HG03469 (cell line): ENCODE measurements at regions not wholly inside any gene's neighbourhood (a gene's known extent, or its start where the extent isn't known, plus 50 kb on each side); places are given as distances from the start of the nearest gene placed in this dataset.

Source experiments
- ATAC-seq: cut with Tn5 transposase; IDR thresholded peaks from one replicate; pipeline ENCODE4 v1.9.1; 2021; ENCODE audit warnings: mild to moderate bottlenecking, moderate library complexity, moderate number of reproducible peaks; ENCODE audit not compliant: unreplicated experiment

DNA sequence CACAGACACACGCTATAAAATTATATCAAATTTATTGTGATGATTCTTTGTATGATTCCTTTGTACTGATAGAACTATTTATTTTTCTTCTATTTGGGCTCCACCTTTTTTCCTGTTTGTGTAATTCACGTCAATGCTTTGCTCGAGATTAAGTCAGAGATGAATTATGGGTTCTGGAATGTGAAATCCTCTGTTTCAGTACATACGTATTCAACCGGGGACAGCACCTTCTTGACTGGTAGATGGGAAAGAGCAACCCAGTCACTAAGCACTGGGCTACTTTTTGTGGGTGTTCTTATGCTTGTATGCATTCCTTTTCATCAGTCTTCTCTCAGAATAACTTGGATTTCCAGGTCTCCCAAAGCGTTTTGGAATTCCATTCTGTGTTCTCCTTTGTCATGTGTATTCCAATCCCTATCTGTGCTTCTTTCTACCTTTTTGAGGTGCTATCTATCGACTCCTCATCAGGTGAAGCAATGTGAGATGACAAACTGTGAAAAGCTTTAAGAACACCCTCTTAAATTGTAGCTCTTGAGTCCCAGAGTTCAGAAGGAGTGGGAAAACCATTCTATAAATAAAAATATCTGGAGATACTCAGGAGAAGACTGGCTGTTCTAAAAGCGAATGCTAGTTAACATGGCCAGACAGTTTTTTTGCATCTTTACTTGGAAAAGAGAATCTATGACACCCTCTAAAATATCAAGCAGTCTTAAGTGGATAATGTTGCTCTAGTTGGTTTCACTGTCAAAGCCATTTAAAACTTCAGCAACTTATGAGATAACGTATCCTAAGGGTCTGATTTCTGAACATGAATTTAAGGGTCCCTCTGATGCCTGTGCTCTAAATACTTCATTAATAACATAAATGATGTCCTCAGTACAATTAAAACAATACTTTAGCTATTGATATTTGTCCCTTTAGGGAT is 197.7 kb upstream of the PREP start:
- no peak for ATAC-seq

DNA sequence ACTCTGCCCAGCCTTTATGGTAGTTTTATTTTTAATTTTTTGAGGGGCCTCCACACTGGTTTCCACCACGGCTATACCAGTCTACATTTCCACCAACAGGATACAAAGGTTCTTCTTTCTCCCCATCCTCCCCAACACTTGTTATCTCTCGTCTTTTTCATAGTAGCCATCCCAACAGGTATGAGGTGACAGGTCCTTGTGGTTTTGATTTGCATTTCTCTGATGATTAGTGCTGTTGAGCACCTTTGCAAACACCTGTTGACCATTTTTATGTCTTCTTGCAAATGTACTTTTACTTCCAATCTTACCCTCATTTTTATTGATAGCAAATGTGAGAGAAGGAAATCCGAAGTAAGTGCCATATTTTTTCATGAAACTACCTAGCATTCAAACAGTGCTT is 195.4 kb upstream of the PREP start:
- ATAC-seq = no peak

DNA sequence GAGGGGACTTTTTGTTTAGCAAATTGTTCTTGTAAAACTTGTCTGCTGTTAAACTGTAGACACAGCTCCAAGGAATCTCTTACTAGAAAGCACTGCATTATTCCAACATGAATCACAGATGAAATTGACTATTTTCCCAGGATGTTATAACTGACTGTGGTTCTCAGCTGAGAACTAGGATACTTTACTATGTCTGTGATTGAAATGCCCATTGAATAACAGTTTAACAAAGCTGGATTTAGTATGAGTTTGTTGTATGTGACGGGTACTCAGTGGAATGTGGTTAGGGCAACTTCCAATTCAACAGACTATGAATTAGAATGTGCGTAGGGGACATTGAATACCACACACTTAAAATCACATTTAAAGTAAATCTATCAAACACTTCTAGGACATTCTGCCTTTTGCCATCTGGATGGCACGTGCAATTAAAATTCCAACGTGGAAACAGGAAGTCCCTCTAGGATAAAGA is 193.4 kb upstream of the PREP start:
- no peak for ATAC-seq

DNA sequence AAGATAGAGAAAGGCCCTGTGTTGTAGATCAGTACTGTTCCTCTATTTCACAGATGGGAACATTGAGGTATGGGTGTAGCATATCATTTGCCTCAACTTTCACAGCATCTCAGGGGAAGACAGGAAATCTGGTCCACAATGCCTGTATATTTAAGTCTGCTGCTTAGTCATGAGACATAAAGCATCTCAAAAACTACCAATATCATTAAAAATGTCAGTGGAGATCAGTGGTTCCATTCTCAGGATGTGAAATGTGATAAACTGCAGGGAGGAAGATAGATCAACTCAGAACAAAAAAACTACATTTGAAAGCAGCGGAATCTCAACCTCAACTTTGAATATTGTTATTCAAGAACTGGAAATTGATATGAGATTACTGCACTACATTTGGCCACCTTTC is 192.9 kb upstream of the PREP start:
- ATAC-seq = no peak

DNA sequence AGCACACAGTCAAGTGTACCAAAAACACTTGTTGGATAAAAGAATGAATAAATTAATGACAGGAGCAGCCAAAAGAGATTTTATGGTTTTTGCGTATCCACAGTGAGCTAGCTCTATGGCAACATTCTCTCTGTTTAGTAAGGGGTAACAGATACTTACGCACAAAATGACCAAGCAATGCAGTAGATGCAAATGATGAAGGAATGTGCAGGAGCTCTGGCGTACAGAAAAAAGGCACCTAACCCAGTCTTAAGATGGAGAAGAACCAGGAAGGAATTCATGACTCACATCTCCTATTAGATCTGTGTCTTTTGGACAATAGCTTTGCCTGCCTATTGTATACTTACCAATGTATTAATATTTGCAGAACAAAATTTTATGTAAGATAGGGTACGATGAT is 191.9 kb upstream of the PREP start:
- no peak for ATAC-seq

DNA sequence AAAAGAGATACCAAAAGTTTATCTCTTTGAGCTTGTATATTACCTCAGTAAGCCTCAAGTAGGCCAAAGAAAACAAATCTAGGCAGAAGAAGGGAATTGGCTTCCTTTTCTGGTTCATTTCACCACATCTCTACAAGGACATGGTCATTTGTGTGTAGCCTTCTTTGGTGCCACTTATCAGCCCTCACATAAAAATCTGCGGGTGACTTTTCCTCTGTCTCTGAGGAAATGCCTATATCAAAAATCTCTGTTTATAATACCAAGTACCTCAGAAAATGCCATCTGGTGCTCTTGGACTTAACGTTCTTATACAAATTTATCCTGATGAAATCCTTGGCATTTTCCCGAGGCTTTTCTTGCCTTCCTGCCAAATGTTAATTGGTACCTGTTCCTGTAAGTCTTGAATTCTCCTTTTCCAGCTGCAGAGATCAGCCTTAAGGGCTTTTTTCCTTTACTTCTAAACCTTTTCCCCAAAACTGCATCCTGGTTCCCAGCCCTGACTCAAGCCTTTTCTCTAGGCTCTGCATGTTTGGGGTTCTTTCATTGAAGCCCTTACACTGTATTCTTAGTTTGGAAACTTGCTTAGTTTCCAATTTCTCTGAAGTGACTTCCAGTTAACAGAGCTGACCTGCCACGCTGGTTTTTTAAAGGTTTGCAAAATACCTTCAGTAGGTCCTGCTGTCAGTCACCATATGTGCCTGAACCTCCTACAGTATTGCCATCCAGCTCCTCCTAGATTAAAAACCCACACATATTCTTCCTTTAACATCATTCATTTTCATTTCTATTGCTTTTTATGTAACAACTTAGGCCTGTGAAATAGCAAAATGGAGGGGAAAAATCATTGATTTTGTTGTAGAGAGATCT is 191.2 kb upstream of the PREP start:
- ATAC-seq = no peak

DNA sequence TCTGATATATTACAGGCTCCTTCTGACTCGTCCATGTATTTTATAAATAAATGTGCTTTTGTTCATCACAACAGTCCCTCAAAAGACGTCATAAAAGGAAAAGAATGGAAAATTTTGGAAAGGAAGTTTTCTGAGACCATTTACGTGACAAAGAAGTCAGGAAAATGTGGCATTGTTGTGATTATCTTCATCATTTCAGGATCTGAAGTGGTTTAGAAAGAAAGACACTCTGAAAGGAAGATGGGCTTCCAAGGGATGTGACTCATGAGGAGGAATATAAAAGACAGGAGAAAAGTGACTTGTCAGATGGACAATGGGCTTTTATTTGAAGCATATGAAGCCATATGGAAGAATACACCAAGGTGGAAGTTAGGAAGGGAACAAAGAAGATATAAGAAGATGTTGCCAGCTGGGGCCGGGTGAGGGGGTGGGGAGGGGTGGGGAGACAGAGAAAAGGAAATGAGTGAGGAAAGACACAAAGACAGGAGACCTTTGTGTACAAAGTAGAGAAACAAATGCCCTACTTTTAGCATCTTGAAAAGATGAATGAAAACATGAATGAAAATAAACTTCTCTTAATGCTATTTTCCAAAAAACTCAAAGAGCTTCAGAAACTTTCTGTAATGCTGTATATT is 190.3 kb upstream of the PREP start:
- no peak for ATAC-seq

DNA sequence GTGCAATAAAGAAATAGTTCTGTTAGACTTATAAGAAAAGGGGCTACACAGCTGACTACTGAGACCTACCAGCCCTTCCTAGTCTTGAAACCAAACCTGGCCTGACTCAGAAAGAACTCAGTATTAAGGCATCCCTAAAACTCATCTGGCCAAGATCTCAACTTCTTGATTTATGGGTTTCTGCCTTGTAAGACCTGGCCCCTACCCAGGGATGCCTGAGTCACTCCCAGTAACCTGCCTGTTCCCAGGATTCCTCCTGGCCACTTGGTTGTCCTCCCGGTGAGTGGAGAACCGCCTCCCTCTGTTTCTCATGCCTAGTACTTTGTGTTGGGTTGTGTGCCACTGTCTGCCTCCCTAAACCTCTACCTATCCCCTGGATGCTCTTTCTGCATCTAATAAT is 189.4 kb upstream of the PREP start:
- no peak for ATAC-seq

DNA sequence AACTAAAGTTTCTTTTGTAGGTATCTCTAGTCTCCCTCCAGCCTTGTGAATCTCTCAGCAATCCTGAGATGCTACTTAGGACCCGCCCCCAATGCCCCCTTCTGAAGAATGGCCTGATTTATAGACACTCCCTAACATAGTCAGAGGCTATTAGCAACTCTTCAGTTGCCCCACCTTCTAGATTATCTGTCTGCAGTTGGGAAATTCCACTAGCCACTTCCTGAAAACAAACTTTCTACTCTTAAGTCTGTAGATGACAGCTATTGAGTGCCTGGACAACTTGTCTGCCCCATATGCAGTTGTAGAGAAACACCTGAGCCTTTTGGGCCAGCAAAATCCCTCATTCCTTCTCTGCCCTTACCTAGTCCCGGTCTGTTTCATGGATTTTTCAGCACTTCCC is 188.2 kb upstream of the PREP start:
- ATAC-seq = peak; percentile 89

DNA sequence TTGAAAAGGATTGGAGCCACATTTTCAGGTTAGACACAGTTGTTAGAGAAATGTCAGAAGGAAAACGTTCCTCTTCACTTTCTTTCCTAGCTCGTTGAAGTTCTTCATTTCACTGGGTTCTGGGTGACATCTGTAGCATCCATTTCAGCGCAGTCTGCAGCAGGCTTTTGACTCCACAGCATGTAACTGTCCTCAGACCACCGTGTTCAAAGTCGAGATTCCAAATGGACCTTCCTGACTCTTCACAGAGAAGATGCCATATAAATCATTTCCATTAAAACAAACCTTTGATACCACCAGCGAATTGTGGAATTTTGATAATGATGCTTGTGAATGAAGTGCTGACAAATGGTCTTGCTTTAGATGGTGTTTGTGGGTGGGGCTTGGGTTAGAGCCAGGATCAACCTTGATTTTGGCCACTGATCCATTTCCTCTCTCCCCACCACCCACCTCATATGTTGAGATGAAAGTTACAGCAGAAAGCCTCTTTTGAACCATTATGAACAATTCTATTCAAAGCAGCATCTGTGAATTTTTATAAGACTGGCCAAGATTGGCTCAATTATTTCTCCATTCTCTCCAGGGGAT is 185.3 kb upstream of the PREP start:
- ATAC-seq = no peak

DNA sequence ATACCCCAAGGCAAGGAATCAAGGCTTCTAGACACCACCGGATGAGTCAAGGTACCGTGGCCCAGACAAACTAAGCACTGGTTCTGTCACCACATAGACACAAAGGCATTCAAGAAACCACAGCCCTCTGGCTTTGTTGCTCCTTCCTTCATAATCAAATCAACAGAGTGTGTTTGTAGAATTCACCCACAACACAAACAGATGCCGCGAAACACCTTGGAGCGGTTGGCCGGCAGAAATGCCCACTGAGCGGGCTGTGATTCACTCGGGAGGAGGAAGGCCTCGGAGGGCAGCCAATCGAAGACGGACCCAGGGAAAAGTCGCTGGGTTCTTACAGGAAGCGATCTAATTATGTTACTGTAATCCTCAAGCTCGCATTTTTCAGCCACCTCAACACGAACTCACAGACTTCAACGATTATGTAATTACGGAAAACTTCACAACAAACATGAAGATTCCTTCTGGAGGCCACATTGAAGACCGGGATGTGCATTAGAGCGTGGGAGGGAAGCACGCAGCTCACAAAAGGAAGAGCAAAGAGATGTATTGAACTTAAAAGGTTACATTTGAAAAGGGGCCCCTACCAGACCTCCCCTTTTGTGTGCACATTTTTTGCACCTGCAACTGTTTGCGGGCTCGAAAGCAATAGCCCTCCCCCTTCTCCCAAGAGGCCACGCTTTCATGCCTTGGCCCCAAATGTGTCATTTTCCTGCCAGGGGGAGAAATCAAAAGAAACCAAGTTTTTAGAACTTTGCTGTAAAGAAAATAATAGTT is 184.7 kb upstream of the PREP start:
- no peak for ATAC-seq

DNA sequence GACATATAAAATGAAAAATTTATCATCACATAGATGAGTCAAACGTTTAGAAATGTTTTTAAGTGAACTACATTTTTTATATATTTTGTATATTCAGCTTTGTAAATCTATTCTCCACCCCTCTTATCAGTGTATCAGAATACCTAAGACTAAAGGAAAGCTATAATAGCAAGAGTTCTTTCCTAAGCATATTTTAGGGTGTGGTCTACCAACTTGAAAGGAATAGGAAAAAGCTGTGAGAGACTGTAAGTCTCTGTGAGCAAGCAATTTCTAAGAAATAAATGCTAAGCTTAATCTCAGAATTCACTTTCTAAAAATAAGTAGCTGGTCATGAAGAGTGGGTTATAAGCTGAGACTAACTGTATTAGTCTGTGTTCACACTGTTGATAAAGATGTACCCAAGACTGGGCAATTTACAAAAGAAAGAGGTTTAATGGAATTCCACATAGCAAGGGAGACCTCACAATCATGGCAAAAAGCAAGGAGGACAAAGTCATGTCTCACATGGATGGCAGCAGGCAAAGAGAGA is 175.4 kb upstream of the PREP start:
- no peak for ATAC-seq

DNA sequence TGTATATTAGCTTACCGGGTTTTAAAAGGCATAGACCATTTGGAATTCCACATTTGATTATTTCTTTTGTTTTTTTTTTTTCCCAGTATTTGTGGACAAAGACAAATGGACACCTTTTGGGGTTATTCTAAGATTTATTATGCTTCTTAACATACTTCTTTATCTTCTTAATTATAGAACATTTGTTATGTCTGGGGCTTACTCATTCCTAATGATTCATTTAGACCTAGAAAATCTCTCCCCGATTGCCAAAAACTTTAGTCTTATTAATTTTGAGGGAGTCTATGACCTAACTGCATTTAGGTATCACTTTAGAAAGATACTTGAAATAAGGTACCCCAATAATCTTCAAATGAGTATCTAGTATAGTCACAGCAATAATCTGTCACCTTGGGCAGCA is 170.7 kb upstream of the PREP start:
- no peak for ATAC-seq

DNA sequence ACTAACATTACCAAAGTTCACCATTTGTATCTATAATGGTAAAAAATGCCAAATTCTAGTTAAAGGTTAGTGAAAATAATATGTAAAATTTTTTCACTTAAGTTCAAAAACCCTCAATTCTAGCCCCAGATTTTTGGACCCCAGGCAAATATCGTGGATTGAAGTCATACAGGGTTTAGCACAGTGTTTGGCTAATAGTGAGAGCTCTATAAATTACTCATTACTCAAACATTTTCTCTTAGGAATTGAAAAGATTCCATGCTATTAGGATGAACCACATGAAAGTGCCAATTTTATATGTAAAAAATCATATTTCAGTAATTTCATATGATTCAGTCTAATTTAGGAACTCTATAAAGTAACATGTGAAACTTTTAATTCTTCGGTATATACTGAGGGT is 170.3 kb upstream of the PREP start:
- ATAC-seq = no peak

DNA sequence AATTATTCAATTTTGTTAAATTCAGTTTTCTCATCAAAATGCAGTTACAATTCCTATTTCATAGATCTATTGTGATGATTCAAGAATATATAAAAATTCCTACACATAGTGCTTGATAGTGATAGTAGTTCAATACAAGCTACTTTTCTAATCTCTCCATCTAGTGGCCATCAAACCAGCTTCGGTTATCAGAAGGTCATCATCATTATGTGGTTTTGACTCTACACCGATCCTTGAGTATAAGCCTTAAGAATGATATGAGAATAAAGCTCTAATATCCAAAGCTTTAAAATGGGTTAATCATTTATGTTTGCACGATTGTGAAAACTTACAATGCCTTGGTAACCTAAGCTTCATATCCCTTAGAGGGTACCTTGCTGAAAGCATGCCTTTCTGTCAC is 167.5 kb upstream of the PREP start:
- ATAC-seq = no peak

DNA sequence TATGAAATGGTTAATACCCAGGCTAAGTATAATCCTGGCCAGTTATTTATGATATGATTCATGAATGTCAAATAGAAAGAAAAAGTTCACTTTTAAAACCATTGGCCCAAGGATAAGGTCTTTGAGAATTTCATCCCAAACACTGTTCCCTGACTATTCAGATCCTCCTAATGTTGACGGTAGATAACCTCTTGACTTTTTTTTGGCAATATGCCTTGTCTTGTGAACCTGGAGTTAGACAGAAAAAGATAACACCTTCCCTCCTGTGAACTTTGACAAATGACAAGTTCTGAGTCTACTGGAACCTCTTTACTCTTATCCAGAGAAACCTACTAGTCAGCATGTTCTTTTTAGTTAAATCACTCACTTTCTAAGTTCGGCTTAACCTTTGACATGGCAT is 166.8 kb upstream of the PREP start:
- no peak for ATAC-seq

DNA sequence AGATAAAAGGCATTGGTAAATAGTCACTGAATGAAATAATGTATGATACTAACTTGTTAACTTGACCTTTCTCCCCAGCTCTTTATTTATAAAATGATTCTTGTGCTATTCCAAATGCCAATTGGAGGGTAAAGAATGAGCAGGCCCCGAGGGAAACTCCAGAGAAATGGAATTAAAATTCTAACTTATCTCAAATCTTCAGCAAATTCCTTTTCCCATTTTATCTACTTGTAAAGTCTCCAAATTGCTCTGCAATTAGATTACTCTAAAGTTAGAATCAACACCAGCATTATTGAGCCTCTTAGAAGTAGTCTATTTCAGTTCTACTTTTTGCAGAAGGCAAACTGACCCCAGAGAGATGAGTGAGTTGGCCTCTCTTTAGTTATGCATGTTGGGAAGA is 165.9 kb upstream of the PREP start:
- ATAC-seq = no peak

DNA sequence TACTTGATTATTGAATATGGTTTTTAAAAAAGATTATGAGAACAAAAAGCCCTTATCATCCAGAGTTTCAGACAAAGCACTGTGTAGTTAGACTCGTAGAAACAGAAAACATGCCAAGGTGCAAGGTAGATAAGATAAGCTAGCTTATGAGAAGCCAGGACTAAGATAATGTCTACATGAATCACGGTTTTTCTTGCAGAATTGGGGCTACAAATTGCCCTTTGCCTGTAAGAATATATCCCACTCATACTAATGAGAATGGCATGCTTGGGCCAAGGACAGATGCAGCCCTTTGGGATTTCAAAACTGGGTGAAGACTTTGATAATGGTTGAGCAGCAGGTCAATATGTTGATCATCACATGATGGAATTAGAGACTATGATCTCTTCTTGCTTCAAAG is 165.3 kb upstream of the PREP start:
- ATAC-seq = no peak

DNA sequence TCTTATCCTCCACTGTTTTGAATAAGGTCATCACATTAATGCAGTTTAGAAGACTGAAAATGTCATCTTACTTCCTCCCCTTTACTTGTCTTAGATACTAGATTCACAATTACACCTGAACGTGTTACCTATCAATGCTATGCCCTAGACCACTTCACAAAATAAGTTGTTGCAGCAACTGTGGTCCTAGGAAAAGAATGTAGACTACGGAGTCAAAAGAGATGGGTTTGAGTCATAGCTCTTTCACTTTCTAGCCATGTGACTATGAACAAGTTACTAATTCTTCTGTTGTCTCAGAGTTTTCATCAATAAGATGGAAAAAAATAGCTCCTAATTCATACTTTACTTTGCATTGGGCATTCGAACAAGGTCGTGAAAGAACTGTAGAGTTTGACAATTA is 164.3 kb upstream of the PREP start:
- ATAC-seq = no peak

DNA sequence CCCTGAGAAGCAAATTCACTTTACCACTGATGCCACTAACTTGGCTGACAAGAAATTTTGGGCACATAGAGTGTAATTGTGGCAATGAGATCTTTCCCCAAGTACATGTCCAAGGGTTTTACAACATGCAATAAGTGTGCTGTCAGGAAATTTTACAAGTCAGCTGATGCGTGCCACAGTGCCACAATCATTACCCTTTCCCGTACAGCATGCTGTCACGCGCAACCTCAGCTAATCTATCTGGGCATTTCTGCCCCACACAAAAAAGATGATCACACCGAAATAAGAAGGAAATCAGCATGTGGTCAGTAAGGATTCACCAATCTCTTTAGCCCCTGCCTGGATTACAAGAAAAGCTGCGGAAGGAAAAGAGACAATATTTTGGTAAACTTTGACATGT is 163.6 kb upstream of the PREP start:
- no peak for ATAC-seq
